Inflammatory macrophage treated with lipopolysaccharide for 4 hours (primary cell): ENCODE measurements at regions not wholly inside any gene's neighbourhood (a gene's known extent, or its start where the extent isn't known, plus 50 kb on each side); places are given as distances from the start of the nearest gene placed in this dataset.
"Not testable (repeated sequence)": the region's sequence is repeated elsewhere in the genome, so short reads cannot be mapped to it uniquely, and the experiment has no call there.

Source experiments
- DNase-seq: peaks from one replicate; pipeline ENCODE4 v3.0.0-alpha.2; 2020

GRCh38 chr12:95358111-95359083 lies 115.6 kb upstream of the METAP2 start:
- no peak for DNase-seq

GRCh38 chr12:95365912-95366311 lies 108.0 kb upstream of the METAP2 start:
- no peak for DNase-seq

GRCh38 chr12:95368931-95369330 lies 105.0 kb upstream of the METAP2 start:
- DNase-seq: no peak

- no peak for DNase-seq
These were observed 102.4 kb upstream of the METAP2 start for GRCh38 chr12:95371571-95371970.

- not testable (repeated sequence) for DNase-seq
These were observed 94.5 kb upstream of the METAP2 start for GRCh38 chr12:95379481-95379880.

GRCh38 chr12:95380334-95380733 lies 93.6 kb upstream of the METAP2 start:
- not testable (repeated sequence) for DNase-seq

- DNase-seq: no peak
These were observed 92.8 kb upstream of the METAP2 start for GRCh38 chr12:95380997-95381786.

- not testable (repeated sequence) for DNase-seq
These were observed 90.0 kb upstream of the METAP2 start for GRCh38 chr12:95383920-95384319.

- DNase-seq: no peak
These were observed 89.2 kb upstream of the METAP2 start for GRCh38 chr12:95384785-95385184.

GRCh38 chr12:95385246-95386035 lies 88.5 kb upstream of the METAP2 start:
- no peak for DNase-seq

- no peak for DNase-seq
These were observed 87.9 kb upstream of the METAP2 start for GRCh38 chr12:95386051-95386450.

GRCh38 chr12:95388260-95388659 lies 85.7 kb upstream of the METAP2 start:
- DNase-seq: not testable (repeated sequence)

- no peak for DNase-seq
These were observed 83.8 kb upstream of the METAP2 start for GRCh38 chr12:95390192-95390591.

- no peak for DNase-seq
These were observed 83.0 kb upstream of the METAP2 start for GRCh38 chr12:95390932-95391331.

- DNase-seq: no peak
These were observed 80.7 kb upstream of the METAP2 start for GRCh38 chr12:95393191-95393790.

- DNase-seq: peak; percentile 3
These were observed 78.3 kb upstream of the METAP2 start for GRCh38 chr12:95395696-95396095.

GRCh38 chr12:95396849-95397468 lies 77.0 kb upstream of the METAP2 start:
- peak; percentile 37 for DNase-seq

GRCh38 chr12:95397571-95397970 lies 76.4 kb upstream of the METAP2 start:
- no peak for DNase-seq

GRCh38 chr12:95402096-95402495 lies 71.9 kb upstream of the METAP2 start:
- DNase-seq: no peak

GRCh38 chr12:95408201-95408600 lies 65.8 kb upstream of the METAP2 start:
- DNase-seq: no peak

- no peak for DNase-seq
These were observed 62.9 kb upstream of the METAP2 start for GRCh38 chr12:95411057-95411456.

GRCh38 chr12:95411466-95411865 lies 62.5 kb upstream of the METAP2 start:
- no peak for DNase-seq
